Suppressor macrophage treated with lipopolysaccharide for 4 hours (primary cell): ENCODE measurements at regions not wholly inside any gene's neighbourhood (a gene's known extent, or its start where the extent isn't known, plus 50 kb on each side); places are given as distances from the start of the nearest gene placed in this dataset.

Experiments used
- DNase-seq: peaks from one replicate; pipeline ENCODE4 v3.0.0-alpha.2; 2020

DNA sequence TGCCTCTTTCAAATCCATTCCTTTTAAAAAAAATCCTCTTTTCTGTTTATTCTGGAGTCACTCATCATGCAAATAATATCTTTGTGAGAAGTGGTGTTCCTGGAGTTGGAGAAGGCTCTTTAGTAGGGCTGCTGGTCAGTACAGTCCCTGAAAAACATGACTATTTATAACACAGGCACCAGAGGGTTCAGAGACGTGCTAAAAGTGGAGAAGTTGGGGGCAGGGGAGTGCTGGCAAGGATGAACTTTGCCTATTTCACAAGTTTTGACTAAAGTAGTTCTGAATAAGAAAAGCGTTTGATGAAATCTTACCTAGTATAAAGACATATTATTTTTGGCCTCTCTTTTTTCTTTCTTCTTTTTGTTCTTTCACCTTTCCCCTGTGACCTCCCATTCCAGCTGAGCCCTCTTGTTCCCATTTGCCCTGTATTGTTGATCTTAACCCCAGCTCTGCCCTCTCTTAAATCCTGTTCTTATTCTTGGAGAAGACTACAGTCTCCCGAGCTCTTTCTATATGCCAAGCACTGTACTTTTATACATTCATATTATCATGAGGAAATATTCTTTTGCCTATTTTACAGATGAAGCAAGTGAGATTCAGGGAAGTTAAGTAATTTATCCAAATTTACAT lies 129.1 kb downstream of the TM9SF2 start:
- DNase-seq = no peak

DNA sequence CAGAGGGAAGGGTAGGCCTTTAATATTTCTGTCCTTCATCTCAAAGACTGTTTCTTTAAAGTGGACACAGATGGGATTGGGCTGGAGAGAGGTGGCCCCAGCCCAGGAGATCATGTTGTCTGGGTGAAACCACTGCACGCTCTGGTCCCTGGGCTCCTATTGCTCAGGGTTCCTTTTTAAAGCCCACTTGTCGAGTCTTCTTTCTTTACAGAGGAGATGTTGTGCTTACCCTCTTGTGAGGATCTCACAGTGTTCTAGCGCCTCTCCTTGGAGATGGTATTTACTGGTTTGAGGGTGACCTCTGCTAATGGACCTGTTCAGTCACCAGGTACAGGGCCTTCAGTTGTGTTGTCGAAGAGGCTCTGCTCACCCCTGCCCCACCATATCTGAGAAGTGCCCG lies 128.4 kb downstream of the TM9SF2 start:
- no peak for DNase-seq

DNA sequence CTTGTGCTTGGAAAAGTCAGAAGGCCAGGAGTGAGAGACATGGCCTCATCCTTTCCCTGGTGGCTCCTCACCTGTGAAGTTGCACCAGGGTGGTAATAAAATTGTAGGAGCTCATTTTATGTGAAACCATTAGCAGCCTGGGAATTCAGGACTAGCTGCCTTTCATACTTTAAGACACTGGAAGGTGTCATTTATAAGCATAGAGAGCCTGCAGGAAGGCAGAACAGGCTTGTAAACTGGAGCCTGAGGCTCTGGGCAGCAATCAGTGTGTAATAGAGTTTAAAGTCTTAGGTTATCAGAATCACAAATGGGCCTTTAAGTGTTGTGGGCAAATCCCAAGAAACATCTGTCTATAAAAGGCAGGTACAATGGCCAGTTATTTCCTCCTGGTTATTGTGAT lies 127.2 kb downstream of the TM9SF2 start:
- no peak for DNase-seq

DNA sequence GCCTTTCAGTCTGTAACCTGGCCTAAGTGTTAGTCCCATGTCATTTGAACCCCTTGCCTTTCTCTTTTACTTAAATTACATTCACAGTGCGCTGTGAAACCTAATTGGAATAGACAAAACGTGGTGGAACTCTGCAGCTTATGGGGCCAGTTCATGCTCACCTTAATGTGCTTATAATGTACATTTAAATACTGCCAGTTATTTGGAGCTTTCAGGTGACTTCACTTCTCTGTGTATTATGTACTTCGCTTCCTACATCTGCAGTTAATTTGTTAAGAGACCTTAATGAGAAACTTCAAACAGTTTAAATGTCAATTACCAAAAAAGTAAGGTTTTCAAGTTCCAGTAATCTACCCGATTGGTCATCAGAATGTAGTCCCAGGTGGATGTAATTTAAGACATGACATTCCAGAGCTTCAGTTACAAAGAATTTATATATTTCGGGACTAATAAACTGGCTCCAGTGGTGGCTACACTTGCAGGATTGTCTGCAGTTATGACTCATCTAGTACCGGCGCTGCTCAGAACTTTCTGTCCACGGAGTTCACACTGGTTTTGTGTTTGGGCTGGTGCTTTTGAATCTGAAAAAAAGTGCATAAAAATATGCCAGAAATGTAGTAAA lies 125.3 kb downstream of the TM9SF2 start:
- DNase-seq = no peak

DNA sequence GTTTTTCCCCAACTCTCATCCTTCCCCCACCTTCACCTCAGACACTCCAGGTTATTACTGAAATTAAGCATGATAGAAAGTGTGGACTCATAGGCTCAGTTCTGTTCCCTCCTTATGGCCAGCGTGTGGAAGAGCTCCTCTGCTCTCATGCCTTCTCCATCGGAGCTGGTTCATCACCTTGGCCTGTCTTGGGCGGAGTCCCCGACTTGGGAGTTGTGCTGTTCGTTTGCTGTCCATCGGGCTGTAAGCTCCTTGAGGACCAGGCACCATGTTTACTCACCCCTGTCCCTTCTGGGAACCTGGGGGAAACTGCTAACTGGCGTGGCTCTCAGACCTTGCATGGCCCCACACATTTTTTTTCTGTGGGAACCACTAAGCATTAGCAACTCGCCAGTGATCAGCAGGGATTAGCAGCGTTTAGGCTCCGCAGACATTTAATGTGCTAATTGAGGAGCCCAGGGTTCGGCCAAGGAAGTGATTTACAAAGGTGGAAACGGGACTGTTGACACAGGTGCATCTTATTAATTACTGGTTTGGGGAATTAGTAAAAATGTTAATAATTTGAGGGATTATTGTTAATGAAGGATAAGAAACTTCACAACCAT lies 123.8 kb downstream of the TM9SF2 start:
- no peak for DNase-seq

DNA sequence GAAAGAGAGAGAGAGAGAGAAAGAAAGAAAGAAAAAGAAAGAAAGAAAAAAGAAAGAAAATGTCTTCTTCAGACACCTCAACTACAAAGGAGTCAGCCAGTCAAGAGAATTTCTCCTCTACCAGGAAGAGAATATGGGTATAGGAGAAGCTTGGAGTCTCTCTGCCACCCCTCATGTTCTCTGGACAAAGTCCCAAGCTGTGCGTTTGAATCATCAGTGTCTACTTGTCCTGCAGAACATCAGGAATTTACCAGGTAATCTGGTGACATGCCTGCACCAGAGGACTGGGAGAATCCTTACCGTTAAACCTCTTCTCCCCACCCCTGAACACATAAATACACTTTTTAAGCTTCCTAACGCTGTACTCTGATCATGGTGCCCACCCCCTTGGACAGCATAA lies 119.5 kb downstream of the TM9SF2 start:
- no peak for DNase-seq

DNA sequence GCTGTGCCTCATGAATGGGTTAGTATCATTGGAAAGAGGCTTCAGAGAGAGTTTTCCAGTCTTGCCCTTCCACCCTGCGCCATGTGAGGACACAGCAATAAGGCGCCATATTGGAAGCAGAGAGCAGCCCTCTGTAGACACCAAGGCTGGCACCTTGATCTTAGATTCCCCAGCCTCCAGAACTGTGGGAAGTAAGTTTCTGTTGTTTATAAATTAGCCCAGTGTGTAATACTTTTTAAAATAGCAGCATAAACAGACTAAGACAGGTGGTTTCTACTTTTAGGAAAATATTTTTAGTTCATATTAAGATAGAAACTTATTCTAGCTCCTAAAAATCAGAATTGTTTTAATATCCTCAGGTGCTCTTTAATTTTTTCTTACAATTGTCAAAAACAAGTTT lies 117.9 kb downstream of the TM9SF2 start:
- DNase-seq = no peak

DNA sequence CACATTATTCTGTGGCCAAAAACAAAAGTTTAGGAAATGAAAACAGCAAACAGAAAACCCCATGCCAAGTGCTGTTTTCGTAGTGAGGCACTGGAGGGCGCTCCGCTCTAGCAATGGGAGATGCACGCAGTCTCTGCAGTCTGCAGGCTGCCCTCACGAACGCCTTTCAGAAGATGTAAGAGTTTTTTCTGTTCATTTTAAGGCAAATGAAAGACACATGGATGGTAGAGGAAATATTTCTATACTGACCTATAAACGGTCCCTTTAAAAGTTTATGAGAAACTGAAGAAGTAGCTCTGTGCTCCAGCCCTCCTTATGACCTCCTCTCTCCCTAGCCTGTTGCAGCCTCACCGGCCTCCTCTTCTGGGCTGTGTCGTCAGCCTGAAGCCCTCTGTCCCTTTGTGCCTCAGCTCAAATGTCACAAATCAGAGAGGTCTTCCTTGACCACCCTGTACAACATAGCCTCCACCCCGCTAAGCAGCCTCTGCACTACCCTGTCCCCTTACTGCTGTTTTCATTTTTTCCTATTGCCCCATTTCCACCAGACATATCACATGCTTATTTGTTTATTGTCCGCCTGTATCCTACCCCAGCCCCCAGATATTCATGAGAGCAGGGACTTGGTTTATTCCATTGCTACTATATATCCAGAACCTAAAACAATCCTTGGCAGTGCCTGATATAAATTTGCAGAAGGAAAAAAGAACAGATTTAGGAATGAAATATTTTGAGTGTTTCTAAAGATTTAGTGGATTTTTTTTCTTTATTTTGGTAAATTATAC lies 116.4 kb downstream of the TM9SF2 start:
- peak; percentile 33 for DNase-seq

DNA sequence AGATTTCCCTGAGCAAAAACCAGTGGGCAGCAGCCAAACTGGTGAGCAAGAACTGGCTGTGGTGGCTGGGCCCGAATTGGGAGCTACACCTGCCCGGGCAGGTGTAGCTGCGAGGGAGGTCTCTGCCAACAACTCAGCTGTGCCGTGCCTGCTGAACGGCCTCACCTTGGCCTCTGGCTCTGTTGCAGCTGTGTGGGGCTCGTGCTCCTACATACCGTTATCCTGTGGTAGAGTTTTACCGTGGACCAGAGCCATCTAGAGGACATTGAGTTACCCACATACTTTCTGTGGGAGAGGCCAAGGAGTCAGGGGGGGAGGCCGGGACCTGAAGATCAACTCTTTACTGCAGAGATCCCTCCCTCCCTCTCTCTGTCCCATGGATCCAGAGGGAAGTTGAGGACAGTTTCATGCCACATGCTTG lies 113.2 kb downstream of the TM9SF2 start:
- DNase-seq = peak; percentile 16
